GM19463 (cell line): ENCODE measurements at regions not wholly inside any gene's neighbourhood (a gene's known extent, or its start where the extent isn't known, plus 50 kb on each side); places are given as distances from the start of the nearest gene placed in this dataset.
A peak's percentile ranks its signal among the peaks of the same experiment; 100 is the strongest.

Experiments
- ATAC-seq: cut with Tn5 transposase; IDR thresholded peaks from one replicate; pipeline ENCODE4 v1.9.1; 2021; ENCODE audit warnings: mild to moderate bottlenecking, moderate library complexity; ENCODE audit not compliant: unreplicated experiment

DNA sequence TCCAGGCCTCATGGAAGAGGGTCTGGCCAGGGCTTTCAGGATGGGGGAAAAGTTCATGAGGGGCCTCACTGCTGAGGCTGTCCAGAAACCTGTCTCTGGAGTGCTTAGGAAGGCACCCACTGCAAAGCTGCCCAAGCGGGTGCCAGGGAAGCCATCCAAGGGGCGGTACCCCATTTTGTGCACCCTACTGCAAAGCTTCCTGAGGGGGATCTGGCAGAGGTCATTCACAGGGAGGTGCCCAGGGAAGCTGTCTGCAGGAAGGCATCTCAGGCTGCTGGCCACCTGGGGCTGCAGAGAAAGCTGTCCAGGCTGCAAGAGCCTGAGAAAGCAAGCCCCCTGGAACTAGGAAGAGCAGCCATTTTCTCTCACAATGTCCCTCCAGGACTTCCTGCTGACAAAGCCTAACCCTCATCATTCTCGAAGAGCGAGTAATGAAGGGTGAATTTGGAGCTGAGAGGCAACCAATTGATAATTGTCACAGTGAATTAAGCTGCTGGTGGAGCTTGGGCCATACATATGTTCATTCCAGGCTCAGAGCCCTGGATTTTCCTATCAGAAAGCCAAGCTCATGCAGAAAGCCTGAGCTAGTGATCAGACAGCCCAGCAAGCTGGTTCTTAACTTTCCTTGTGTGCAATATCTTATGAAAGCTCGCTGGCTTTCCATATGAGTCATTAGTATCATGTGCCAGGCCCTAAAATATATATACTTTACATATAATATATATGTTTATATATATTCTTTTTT, 62.2 kb upstream of the SLC22A16 start:
- ATAC-seq = no peak

DNA sequence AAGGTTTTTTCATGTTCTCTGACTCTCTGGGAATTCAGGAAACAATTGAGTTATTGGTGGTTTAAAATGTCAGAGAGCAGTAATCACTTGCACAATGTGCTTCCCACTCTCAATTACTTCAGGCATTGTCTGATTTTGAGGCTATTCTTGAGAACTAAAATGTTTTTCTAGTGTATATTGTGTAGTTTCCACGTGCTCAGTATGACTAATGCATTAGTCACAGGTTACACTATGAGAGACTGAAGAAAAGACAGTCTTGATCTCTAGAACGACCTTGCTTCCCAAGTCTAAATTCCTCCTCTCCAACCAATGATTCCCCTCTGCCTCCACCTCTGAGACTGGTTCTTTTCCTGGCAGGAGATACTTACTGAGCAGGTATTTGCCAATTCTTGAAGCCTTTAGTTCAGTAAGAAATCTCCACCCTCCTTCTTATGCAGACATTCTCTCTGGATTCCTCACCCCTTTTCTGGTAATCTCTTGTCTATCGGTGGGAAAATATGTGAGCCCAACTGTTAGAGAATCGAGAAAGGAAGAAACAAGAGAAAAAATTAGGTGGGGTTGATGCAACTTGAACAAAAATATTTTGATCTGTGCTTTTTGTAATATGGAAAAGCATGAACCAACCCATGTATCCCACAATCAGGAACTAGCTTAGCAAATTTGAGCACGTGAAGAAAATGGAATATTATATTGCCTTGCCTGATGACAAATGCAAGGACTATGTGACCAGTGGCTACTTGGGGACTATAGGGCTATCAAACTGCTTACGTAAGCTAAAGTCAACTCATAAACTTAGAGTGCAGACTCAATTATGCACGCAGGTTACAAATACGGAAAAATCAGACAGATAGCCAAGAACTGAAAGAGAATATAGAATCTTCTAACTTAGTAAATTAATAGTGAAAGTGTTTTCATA, 61.1 kb upstream of the SLC22A16 start:
- no peak for ATAC-seq

GRCh38 chr6:110534731-110535492, 58.5 kb upstream of the SLC22A16 start:
- no peak for ATAC-seq

GRCh38 chr6:110532431-110532830, 56.0 kb upstream of the SLC22A16 start:
- ATAC-seq = no peak

DNA sequence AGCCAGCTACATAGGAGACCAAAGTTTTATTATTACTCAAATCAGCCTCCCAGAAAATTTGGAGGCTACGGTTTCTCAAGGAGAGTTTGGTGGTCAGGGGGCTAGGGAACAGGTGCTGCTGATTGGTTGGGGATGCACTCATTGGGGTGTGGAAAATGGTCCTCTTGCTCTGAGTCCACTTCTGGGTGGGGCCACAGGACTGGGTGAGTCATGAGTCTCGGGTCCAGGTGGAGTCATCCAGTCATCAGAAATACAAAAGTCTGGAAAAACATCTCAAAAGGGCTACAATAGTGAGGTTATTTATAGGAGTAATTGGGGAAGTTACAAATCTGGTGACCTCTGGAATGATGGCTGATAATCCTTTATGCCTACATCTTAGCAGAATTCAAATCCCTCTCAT, 54.3 kb upstream of the SLC22A16 start:
- no peak for ATAC-seq

- no peak for ATAC-seq
Measured at GRCh38 chr6:110529907-110530306, 53.5 kb upstream of the SLC22A16 start.

DNA sequence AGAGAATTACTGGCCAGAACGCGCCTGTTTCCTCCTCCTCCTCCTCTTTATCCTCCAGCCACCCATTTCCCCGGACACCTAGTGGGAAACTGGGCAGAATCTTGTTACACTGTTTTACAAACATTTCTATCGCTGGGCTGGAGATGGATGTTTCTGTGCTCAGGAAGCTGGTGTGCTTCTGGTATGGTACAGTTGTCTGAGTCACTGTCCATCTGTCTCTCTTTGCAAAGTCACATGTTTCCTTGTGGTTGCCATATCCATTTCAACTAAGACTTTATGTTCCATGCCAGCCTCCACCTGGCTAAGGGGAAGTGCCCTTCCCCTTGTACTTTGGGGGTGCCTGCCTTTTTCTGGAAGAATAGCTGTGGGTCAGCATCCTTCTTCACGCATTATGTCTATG, 52.9 kb upstream of the SLC22A16 start:
- ATAC-seq = no peak

DNA sequence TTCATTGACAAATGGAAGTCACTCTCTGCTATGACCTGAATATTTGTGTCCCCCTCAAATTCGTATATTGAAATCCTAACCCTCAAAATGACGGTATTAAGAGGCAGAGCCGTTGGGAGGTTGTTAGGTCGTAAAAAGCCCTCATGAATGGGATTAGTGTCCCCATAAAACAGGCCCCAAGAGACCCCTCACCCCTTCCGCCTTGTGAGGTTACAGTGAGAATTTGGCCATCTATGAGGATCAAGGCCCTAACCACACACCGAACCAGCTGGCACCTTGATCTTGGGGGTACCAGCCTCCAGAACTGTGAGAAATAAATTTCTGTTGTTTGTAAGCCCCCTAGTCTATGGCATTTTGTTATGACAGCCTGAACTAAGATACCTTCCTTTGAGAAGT, 52.5 kb upstream of the SLC22A16 start:
- ATAC-seq = no peak

- peak; percentile 67 for ATAC-seq
Measured at GRCh38 chr6:110528101-110528929, 51.9 kb upstream of the SLC22A16 start.

- ATAC-seq = no peak
Measured at GRCh38 chr6:110527516-110527915, 51.1 kb upstream of the SLC22A16 start.

DNA sequence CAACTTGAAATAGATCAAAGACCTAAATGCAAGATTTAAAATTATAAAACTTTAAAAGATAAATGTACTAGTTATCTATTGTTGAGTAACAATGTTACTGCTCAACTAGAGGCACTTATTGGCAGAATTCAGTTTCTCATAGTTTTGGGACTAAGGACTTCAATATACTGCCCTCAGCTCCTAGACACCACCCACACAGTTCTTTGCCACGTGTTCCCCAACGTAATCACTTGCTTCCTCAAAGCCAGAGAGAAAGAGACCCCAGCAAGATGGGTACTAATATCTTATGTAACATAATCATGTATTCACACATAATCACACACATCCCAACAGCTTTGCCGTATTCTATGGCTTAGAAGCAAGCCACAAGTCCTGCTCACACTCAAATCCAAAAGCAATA, 50.3 kb upstream of the SLC22A16 start:
- no peak for ATAC-seq
